B cell (primary cell): ENCODE measurements at regions not wholly inside any gene's neighbourhood (a gene's known extent, or its start where the extent isn't known, plus 50 kb on each side); places are given as distances from the start of the nearest gene placed in this dataset.
"Not testable (repeated sequence)": the region's sequence is repeated elsewhere in the genome, so short reads cannot be mapped to it uniquely, and the experiment has no call there.

Experiments used
- CTCF ChIP-seq: fragments of 200-600 bp; IDR thresholded peaks from one replicate; pipeline ENCODE4 v1.8.0; 2022; ENCODE audit warnings: antibody characterized with exemption, mild to moderate bottlenecking
- EZH2 ChIP-seq: IDR thresholded peaks from 2 replicates; pipeline ENCODE4 v1.6.1; 2012; ENCODE audit warnings: borderline replicate concordance, low read depth, mild to moderate bottlenecking, moderate library complexity, low read length; ENCODE audit not compliant: insufficient read depth, poor library complexity, severe bottlenecking

GRCh38 chr1:54469444-54469843 lies 63.2 kb upstream of the SSBP3 start:
- not testable (repeated sequence) for TF ChIP-seq CTCF, EZH2
